SK-N-SH treated with all-trans-retinoic acid at 6 μM for 48 hours (cell line): ENCODE measurements at regions not wholly inside any gene's neighbourhood (a gene's known extent, or its start where the extent isn't known, plus 50 kb on each side); places are given as distances from the start of the nearest gene placed in this dataset.

Experiments
- ATAC-seq: fragments of 200-7000 bp; cut with Tn5 transposase; 3 replicates; pipeline ENCODE4 v1.9.1; 2020; ENCODE audit warnings: mild to moderate bottlenecking, moderate library complexity
- ARNTL ChIP-seq: fragments of 450-650 bp; formaldehyde crosslinking; IDR thresholded peaks from 2 replicates; pipeline ENCODE4 v1.5.0; 2020; ENCODE audit warnings: low read depth, mild to moderate bottlenecking, moderate library complexity, borderline replicate concordance
- BACH2 ChIP-seq: fragments of 250-450 bp; sonication (Bioruptor Pico); IDR thresholded peaks from 2 replicates; pipeline ENCODE4 v1.9.0; 2021; ENCODE audit warnings: mild to moderate bottlenecking, borderline replicate concordance
- CSDC2 ChIP-seq: fragments of 250-450 bp; sonication (Bioruptor Pico); IDR thresholded peaks from 2 replicates; pipeline ENCODE4 v1.5.0; 2020; ENCODE audit warnings: mild to moderate bottlenecking, moderate library complexity
- CSRNP3 ChIP-seq: fragments of 250-450 bp; sonication (Bioruptor Pico); IDR thresholded peaks from 2 replicates; pipeline ENCODE4 v1.5.1; 2021; ENCODE audit warnings: mild to moderate bottlenecking, moderate library complexity
- ESRRG ChIP-seq: fragments of 250-450 bp; sonication (Bioruptor Pico); IDR thresholded peaks from 2 replicates; pipeline ENCODE4 v1.6.1; 2021; ENCODE audit warnings: mild to moderate bottlenecking
- GLIS3 ChIP-seq: fragments of 250-450 bp; sonication (Bioruptor Pico); IDR thresholded peaks from 2 replicates; pipeline ENCODE4 v1.5.0; 2020; ENCODE audit warnings: mild to moderate bottlenecking, moderate library complexity
- ISL1 ChIP-seq: fragments of 250-450 bp; sonication (Bioruptor Pico); IDR thresholded peaks from 2 replicates; pipeline ENCODE4 v2.1.2; 2022; ENCODE audit warnings: mild to moderate bottlenecking, moderate library complexity
- OSR1 ChIP-seq: fragments of 250-450 bp; sonication (Bioruptor Pico); IDR thresholded peaks from 2 replicates; pipeline ENCODE4 v1.8.0; 2022; ENCODE audit warnings: moderate library complexity, mild to moderate bottlenecking, inconsistent platforms
- POU6F1 ChIP-seq: fragments of 250-450 bp; sonication (Bioruptor Pico); IDR thresholded peaks from 2 replicates; pipeline ENCODE4 v1.8.0; 2021; ENCODE audit warnings: low read depth, mild to moderate bottlenecking, moderate library complexity, borderline replicate concordance
- PPARA ChIP-seq: fragments of 250-450 bp; sonication (Bioruptor Pico); IDR thresholded peaks from 2 replicates; pipeline ENCODE4 v1.5.0; 2020; ENCODE audit warnings: mild to moderate bottlenecking, borderline replicate concordance
- RARB ChIP-seq: fragments of 250-450 bp; sonication (Bioruptor Pico); IDR thresholded peaks from 2 replicates; pipeline ENCODE4 v1.8.0; 2021; ENCODE audit warnings: mild to moderate bottlenecking, moderate library complexity
- SNAI2 ChIP-seq: fragments of 250-450 bp; sonication (Bioruptor Pico); IDR thresholded peaks from 2 replicates; pipeline ENCODE4 v1.5.0; 2020; ENCODE audit warnings: mild to moderate bottlenecking, moderate library complexity
- TCF4 ChIP-seq: fragments of 250-450 bp; sonication (Bioruptor Pico); IDR thresholded peaks from 2 replicates; pipeline ENCODE4 v1.8.0; 2021; ENCODE audit warnings: mild to moderate bottlenecking, moderate library complexity, borderline replicate concordance
- TOX ChIP-seq: fragments of 250-450 bp; sonication (Bioruptor Pico); IDR thresholded peaks from 2 replicates; pipeline ENCODE4 v1.8.0; 2021; ENCODE audit warnings: mild to moderate bottlenecking, moderate library complexity, borderline replicate concordance
- TSHZ2 ChIP-seq: fragments of 250-450 bp; sonication (Bioruptor Pico); IDR thresholded peaks from 2 replicates; pipeline ENCODE4 v1.5.0; 2020; ENCODE audit warnings: mild to moderate bottlenecking, moderate library complexity
- ZC3H10 ChIP-seq: fragments of 250-450 bp; sonication (Bioruptor Pico); IDR thresholded peaks from 2 replicates; pipeline ENCODE4 v1.5.1; 2021; ENCODE audit warnings: mild to moderate bottlenecking, moderate library complexity
- ZFP3 ChIP-seq: fragments of 250-450 bp; sonication (Bioruptor Pico); IDR thresholded peaks from 2 replicates; pipeline ENCODE4 v1.5.0; 2020; ENCODE audit warnings: mild to moderate bottlenecking, moderate library complexity
- ZFP30 ChIP-seq: fragments of 450-650 bp; formaldehyde crosslinking; IDR thresholded peaks from 2 replicates; pipeline ENCODE4 v1.5.0; 2022; ENCODE audit warnings: mild to moderate bottlenecking, moderate library complexity
- ZNF565 ChIP-seq: fragments of 450-650 bp; formaldehyde crosslinking; conservative IDR thresholded peaks from 2 replicates; pipeline ENCODE4 v1.5.0; 2020; ENCODE audit warnings: low read depth, mild to moderate bottlenecking, moderate library complexity
- ZNF70 ChIP-seq: fragments of 450-650 bp; formaldehyde crosslinking; IDR thresholded peaks from 2 replicates; pipeline ENCODE4 v1.5.0; 2020; ENCODE audit warnings: mild to moderate bottlenecking, moderate library complexity
- ZNF8 ChIP-seq: fragments of 450-650 bp; formaldehyde crosslinking; IDR thresholded peaks from 2 replicates; pipeline ENCODE4 v1.5.0; 2020; ENCODE audit warnings: mild to moderate bottlenecking, moderate library complexity
- TF ChIP-seq, protein P1 (sequence below): fragments of 250-450 bp; sonication (Bioruptor Pico); IDR thresholded peaks from 2 replicates; pipeline ENCODE4 v1.5.1; 2020; ENCODE audit warnings: low read depth, mild to moderate bottlenecking, moderate library complexity
- TF ChIP-seq, protein P2 (sequence below): fragments of 250-450 bp; sonication (Bioruptor Pico); IDR thresholded peaks from 2 replicates; pipeline ENCODE4 v1.8.0; 2020; ENCODE audit warnings: mild to moderate bottlenecking, moderate library complexity, borderline replicate concordance

DNA sequence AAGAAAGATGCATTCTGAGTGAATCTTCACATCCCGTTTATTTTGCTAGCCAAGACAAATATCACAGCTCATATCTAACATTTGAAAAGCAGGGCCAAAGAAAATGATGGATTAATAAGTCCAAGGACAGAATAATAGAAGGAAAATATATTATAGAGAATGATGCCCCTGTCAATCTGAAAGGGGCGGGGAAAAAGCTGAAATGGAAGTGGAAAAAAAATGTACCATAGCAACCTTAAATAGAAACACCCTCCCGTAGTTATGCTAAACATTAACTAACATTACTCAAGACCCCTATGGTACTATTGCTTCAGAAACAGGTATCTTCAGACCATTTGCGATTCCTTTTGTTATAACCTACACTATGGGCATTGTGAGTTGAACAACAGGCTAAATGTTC is 67.7 kb upstream of the SMARCA2 start:
- no peak for ATAC-seq
- TF ChIP-seq ARNTL (CRISPR knock-in tag) (no peak), CSRNP3 (CRISPR knock-in tag) (no peak), TOX (CRISPR knock-in tag) (no peak), PPARA (CRISPR knock-in tag) (no peak), ZNF70 (CRISPR knock-in tag) (no peak), ISL1 (no peak), SNAI2 (CRISPR knock-in tag) (no peak), TCF4 (CRISPR knock-in tag) (no peak), OSR1 (no peak), ZFP3 (CRISPR knock-in tag) (no peak), CSDC2 (CRISPR knock-in tag) (no peak), BACH2 (no peak), ZNF565 (no peak), TSHZ2 (no peak), GLIS3 (CRISPR knock-in tag) (no peak), ZNF8 (CRISPR knock-in tag) (no peak), POU6F1 (CRISPR knock-in tag) (no peak)
- TF ChIP-seq, protein P1, sequence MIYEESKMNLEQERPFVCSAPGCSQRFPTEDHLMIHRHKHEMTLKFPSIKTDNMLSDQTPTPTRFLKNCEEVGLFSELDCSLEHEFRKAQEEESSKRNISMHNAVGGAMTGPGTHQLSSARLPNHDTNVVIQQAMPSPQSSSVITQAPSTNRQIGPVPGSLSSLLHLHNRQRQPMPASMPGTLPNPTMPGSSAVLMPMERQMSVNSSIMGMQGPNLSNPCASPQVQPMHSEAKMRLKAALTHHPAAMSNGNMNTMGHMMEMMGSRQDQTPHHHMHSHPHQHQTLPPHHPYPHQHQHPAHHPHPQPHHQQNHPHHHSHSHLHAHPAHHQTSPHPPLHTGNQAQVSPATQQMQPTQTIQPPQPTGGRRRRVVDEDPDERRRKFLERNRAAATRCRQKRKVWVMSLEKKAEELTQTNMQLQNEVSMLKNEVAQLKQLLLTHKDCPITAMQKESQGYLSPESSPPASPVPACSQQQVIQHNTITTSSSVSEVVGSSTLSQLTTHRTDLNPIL = no peak
- TF ChIP-seq, protein P2, sequence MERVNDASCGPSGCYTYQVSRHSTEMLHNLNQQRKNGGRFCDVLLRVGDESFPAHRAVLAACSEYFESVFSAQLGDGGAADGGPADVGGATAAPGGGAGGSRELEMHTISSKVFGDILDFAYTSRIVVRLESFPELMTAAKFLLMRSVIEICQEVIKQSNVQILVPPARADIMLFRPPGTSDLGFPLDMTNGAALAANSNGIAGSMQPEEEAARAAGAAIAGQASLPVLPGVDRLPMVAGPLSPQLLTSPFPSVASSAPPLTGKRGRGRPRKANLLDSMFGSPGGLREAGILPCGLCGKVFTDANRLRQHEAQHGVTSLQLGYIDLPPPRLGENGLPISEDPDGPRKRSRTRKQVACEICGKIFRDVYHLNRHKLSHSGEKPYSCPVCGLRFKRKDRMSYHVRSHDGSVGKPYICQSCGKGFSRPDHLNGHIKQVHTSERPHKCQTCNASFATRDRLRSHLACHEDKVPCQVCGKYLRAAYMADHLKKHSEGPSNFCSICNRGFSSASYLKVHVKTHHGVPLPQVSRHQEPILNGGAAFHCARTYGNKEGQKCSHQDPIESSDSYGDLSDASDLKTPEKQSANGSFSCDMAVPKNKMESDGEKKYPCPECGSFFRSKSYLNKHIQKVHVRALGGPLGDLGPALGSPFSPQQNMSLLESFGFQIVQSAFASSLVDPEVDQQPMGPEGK (CRISPR knock-in tag) = no peak

DNA sequence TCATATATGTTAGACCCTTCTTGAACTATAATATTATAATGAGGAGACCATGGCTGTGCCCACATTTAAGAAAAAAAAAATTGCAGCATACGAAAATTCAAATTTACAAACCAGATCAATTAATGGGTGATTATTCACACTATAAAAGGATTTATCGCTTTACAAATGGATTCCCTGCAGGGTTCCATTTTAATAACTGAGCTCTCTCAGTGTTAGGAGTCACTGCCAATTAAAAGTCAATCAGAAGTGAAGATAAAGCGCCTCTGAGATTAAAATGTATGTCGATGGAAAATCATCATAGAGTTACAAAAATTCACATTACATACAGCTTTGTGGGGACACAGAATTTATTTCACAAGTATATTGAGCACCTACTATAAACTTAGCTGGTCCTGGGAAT is 66.6 kb upstream of the SMARCA2 start:
- no peak for ATAC-seq
- TF ChIP-seq ZNF8 (CRISPR knock-in tag) (no peak), BACH2 (no peak), RARB (CRISPR knock-in tag) (no peak), ZFP30 (CRISPR knock-in tag) (no peak), GLIS3 (CRISPR knock-in tag) (no peak), PPARA (CRISPR knock-in tag) (no peak), POU6F1 (CRISPR knock-in tag) (no peak), CSDC2 (CRISPR knock-in tag) (no peak), SNAI2 (CRISPR knock-in tag) (no peak), ESRRG (CRISPR knock-in tag) (no peak), ZNF70 (CRISPR knock-in tag) (no peak), ARNTL (CRISPR knock-in tag) (no peak), TCF4 (CRISPR knock-in tag) (no peak), ZC3H10 (CRISPR knock-in tag) (no peak), OSR1 (no peak), ZFP3 (CRISPR knock-in tag) (no peak), ZNF565 (no peak)
- TF ChIP-seq, protein P1 = no peak
- TF ChIP-seq, protein P2 (CRISPR knock-in tag) = no peak
- TF ChIP-seq, all 23 proteins: peak for 0
